HUES6 (cell line): ENCODE measurements at regions not wholly inside any gene's neighbourhood (a gene's known extent, or its start where the extent isn't known, plus 50 kb on each side); places are given as distances from the start of the nearest gene placed in this dataset.

Experiments
- H3K27ac ChIP-seq: 2 replicates; pipeline ENCODE4 v1.7.0; 2013; ENCODE audit warnings: low read depth, mild to moderate bottlenecking, low read length, inconsistent platforms
- H3K27me3 ChIP-seq: 2 replicates; pipeline ENCODE4 v1.6.1; 2013; ENCODE audit warnings: low read length; ENCODE audit not compliant: control insufficient read depth, insufficient read depth
- H3K36me3 ChIP-seq: 2 replicates; pipeline ENCODE4 v1.6.1; 2013; ENCODE audit warnings: low read length; ENCODE audit not compliant: control insufficient read depth, insufficient read depth
- H3K4me1 ChIP-seq: 2 replicates; pipeline ENCODE4 v1.6.1; 2013; ENCODE audit warnings: low read length; ENCODE audit not compliant: control insufficient read depth, insufficient read depth
- H3K4me3 ChIP-seq: 2 replicates; pipeline ENCODE4 v1.5.1; 2013; ENCODE audit warnings: low read depth, low read length
- H3K9ac ChIP-seq: one replicate; pipeline ENCODE4 v1.6.1; 2013; ENCODE audit warnings: mild to moderate bottlenecking, low read length
- H3K9me3 ChIP-seq: 2 replicates; pipeline ENCODE4 v1.6.1; 2013; ENCODE audit warnings: low read depth, low read length; ENCODE audit not compliant: control insufficient read depth, insufficient read depth

- Histone ChIP-seq H3K4me3 (no peak overlapping the region), H3K27ac (no peak overlapping the region), H3K9me3 (peaks cover 6% of the 10 kb centered on the region; the same call in 1 of the 2 replicates), H3K4me1 (no peaks in the 10 kb centered on the region), H3K27me3 (no peaks in the 10 kb centered on the region), H3K9ac (no peak overlapping the region), H3K36me3 (no peaks in the 10 kb centered on the region)
These were observed 651.8 kb downstream of the CDH11 start for GRCh38 chr16:64469906-64470702.

DNA sequence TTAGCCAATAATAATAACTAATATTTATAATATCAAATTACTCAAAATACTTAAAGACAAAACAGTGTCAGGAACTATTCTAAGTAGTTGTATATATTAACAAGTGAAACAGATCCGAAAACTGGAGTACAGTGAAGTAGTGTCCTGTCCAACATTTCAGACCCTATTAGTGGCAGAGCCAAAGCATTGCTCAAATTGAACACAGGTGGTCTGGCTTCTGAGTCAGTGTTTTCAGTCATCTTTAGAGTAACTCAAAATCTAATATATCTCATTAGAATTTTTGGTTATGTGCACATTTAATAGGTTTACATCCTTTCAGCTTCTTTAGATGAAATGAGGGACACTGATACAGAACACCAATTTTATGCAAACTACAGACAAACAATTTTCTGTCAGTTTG, 652.5 kb downstream of the CDH11 start:
- no peaks in the 10 kb centered on the region for H3K27me3 ChIP-seq
- no peaks in the 10 kb centered on the region for H3K4me1 ChIP-seq
- H3K9ac ChIP-seq, result no peak overlapping the region
- no peak overlapping the region for H3K4me3 ChIP-seq
- no peak overlapping the region for H3K27ac ChIP-seq
- H3K36me3 ChIP-seq, result no peaks in the 10 kb centered on the region
- H3K9me3 ChIP-seq, result peaks cover 6% of the 10 kb centered on the region; the same call in 1 of the 2 replicates

- Histone ChIP-seq H3K9ac (no peak overlapping the region), H3K36me3 (no peaks in the 10 kb centered on the region), H3K27me3 (no peaks in the 10 kb centered on the region), H3K4me3 (no peak overlapping the region), H3K9me3 (peaks cover 6% of the 10 kb centered on the region; the same call in 1 of the 2 replicates), H3K27ac (no peak overlapping the region), H3K4me1 (no peaks in the 10 kb centered on the region)
These were observed 653.3 kb downstream of the CDH11 start for GRCh38 chr16:64468515-64469090.

- H3K27ac ChIP-seq, result no peak overlapping the region
- H3K9me3 ChIP-seq, result 0 out of 2 replicates have a peak, but pooled peaks cover 2% of the 10 kb centered on the region
- H3K9ac ChIP-seq, result no peak overlapping the region
- peaks cover 5% of the 10 kb centered on the region for H3K4me1 ChIP-seq
- no peak overlapping the region for H3K4me3 ChIP-seq
- H3K27me3 ChIP-seq, result no peaks in the 10 kb centered on the region
- no peaks in the 10 kb centered on the region for H3K36me3 ChIP-seq
These were observed 662.0 kb downstream of the CDH11 start for GRCh38 chr16:64459821-64460220.

DNA sequence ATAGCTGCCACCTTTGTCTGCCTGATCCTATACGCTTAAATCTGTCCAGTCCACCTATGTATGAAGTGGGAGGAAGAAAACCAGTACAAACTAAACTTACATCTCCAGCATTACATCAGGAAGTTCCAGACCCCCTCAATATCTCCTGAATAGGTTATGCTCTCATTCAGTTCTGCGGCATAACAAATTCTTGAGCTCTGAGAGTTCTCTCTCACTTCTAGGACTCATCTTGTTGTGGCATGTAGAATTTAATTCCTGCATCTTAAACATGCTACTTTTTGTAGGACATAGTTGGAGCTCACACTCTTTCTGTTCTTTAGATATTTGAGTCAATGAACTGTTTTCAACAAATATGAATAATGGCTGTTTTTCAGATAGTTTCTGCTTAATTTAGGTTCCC, 662.5 kb downstream of the CDH11 start:
- 0 out of 2 replicates have a peak, but pooled peaks cover 2% of the 10 kb centered on the region for H3K9me3 ChIP-seq
- no peak overlapping the region for H3K4me3 ChIP-seq
- no peak overlapping the region for H3K27ac ChIP-seq
- H3K4me1 ChIP-seq, result peaks cover 8% of the 10 kb centered on the region
- H3K27me3 ChIP-seq, result no peaks in the 10 kb centered on the region
- H3K9ac ChIP-seq, result no peak overlapping the region
- H3K36me3 ChIP-seq, result no peaks in the 10 kb centered on the region

GRCh38 chr16:64455275-64455674, 666.6 kb downstream of the CDH11 start:
- Histone ChIP-seq H3K27ac (no peak overlapping the region), H3K9me3 (0 out of 2 replicates have a peak, but pooled peaks cover 2% of the 10 kb centered on the region), H3K36me3 (no peaks in the 10 kb centered on the region), H3K9ac (no peak overlapping the region), H3K27me3 (no peaks in the 10 kb centered on the region), H3K4me1 (peaks cover 8% of the 10 kb centered on the region), H3K4me3 (no peak overlapping the region)

DNA sequence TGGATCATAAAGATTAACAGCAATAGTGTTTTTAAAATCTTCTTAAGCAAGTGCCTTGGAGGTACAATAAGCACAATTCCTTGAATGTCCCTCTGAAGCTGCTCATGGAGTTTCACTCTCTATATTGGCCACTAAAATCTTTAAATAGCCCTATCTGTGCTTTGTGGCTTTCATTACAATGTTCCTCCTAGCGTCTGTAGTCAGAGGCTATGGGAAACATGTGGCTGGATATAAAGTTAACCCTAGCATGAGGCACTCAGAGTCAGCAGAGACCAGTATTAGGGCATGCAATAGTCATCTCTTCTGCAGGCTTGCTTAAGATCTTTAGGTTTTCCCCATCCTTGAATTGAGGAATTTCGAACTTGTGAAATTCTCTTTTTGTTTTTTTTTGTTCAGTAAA, 668.2 kb downstream of the CDH11 start:
- H3K27me3 ChIP-seq, result no peaks in the 10 kb centered on the region

GRCh38 chr16:64452446-64452845, 669.4 kb downstream of the CDH11 start:
- H3K27me3 ChIP-seq, result no peaks in the 10 kb centered on the region
- H3K9me3 ChIP-seq, result no peaks in the 10 kb centered on the region
- H3K27ac ChIP-seq, result no peak overlapping the region
- no peak overlapping the region for H3K9ac ChIP-seq
- peaks cover 8% of the 10 kb centered on the region for H3K4me1 ChIP-seq
- no peak overlapping the region for H3K4me3 ChIP-seq
- H3K36me3 ChIP-seq, result no peaks in the 10 kb centered on the region

More for the DNA sequence above, 668.2 kb downstream of the CDH11 start:
- Histone ChIP-seq H3K4me1 (peaks cover 8% of the 10 kb centered on the region), H3K27ac (no peak overlapping the region), H3K4me3 (no peak overlapping the region), H3K36me3 (no peaks in the 10 kb centered on the region), H3K9me3 (0 out of 2 replicates have a peak, but pooled peaks cover 2% of the 10 kb centered on the region), H3K9ac (no peak overlapping the region)

DNA sequence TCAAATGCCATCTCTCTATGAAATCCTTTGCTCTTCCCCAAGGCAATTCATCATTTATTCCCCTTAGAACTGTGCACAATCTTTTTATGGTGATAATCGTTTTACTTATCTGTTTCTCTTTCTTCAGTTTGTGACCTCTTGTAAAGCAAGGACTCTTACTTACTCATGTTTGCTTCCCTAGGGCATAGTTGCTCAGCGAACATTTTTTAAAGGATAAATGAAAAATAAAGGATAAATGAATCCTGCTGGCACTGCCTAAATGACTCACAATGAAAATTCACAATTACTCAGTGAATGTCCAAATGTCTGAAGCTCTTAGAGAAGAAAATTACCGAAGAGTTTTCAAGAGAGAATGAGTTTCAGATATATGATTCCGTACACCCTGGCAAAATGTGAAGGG, 671.7 kb downstream of the CDH11 start:
- no peak overlapping the region for H3K9ac ChIP-seq
- no peaks in the 10 kb centered on the region for H3K27me3 ChIP-seq
- H3K4me3 ChIP-seq, result no peak overlapping the region
- no peaks in the 10 kb centered on the region for H3K9me3 ChIP-seq
- H3K27ac ChIP-seq, result no peak overlapping the region
- peaks cover 24% of the 10 kb centered on the region for H3K4me1 ChIP-seq
- no peaks in the 10 kb centered on the region for H3K36me3 ChIP-seq

DNA sequence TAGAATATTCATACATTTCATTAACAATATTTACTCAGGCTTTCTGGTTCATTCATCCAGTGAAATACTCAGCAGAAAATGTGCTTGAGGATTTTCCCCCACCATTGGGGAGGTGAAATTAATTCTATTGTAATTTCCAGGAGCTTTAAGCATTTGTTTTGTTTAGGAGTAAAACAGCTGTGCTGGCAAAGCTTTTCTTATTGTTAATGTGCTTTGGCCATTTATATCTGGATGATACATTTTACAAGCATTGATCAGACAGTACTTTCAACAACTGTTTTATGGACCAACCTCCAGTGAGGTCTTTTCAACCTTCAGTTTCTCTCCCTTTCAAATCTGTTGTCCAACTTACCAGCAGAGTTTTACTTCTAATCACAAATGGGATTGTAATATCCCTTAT, 672.4 kb downstream of the CDH11 start:
- Histone ChIP-seq H3K27ac (no peak overlapping the region), H3K36me3 (no peaks in the 10 kb centered on the region), H3K4me3 (no peak overlapping the region), H3K4me1 (peaks cover 24% of the 10 kb centered on the region), H3K9me3 (no peaks in the 10 kb centered on the region), H3K9ac (no peak overlapping the region), H3K27me3 (no peaks in the 10 kb centered on the region)

GRCh38 chr16:64445649-64446048, 676.2 kb downstream of the CDH11 start:
- H3K4me3 ChIP-seq, result no peak overlapping the region

More at GRCh38 chr16:64445649-64446048, 676.2 kb downstream of the CDH11 start:
- H3K27ac ChIP-seq, result no peak overlapping the region
- H3K36me3 ChIP-seq, result no peaks in the 10 kb centered on the region
- H3K9ac ChIP-seq, result no peak overlapping the region
- H3K9me3 ChIP-seq, result no peaks in the 10 kb centered on the region
- peaks cover 25% of the 10 kb centered on the region for H3K4me1 ChIP-seq
- no peaks in the 10 kb centered on the region for H3K27me3 ChIP-seq
